Bronchial epithelial cell (primary cell): ENCODE measurements at regions not wholly inside any gene's neighbourhood (a gene's known extent, or its start where the extent isn't known, plus 50 kb on each side); places are given as distances from the start of the nearest gene placed in this dataset.

Experiments used
- DNase-seq: peaks from one replicate; pipeline ENCODE4 v3.0.0-alpha.2; 2010; ENCODE audit warnings: low read depth
- FAIRE-seq: peaks from 2 replicates; lab custom pipeline; 2011; peaks lifted over from hg19 to GRCh38; lab: Jason Lieb, UNC
- H3K27me3 ChIP-seq: 2 replicates; pipeline ENCODE4 v1.5.1; 2011; ENCODE audit warnings: low read length; ENCODE audit not compliant: control insufficient read depth, insufficient read depth
- H3K36me3 ChIP-seq: 2 replicates; pipeline ENCODE4 v1.5.1; 2011; ENCODE audit warnings: low read length; ENCODE audit not compliant: control insufficient read depth, insufficient read depth
- H3K4me3 ChIP-seq: 2 replicates; pipeline ENCODE4 v1.5.1; 2011; ENCODE audit warnings: mild to moderate bottlenecking, low read depth, low read length, control low read depth
- CTCF ChIP-seq: IDR thresholded peaks from 2 replicates; pipeline ENCODE4 v1.5.1; 2011; ENCODE audit warnings: mild to moderate bottlenecking, moderate library complexity, low read length, control low read depth, inconsistent platforms; ENCODE audit not compliant: insufficient read depth, severe bottlenecking

DNA sequence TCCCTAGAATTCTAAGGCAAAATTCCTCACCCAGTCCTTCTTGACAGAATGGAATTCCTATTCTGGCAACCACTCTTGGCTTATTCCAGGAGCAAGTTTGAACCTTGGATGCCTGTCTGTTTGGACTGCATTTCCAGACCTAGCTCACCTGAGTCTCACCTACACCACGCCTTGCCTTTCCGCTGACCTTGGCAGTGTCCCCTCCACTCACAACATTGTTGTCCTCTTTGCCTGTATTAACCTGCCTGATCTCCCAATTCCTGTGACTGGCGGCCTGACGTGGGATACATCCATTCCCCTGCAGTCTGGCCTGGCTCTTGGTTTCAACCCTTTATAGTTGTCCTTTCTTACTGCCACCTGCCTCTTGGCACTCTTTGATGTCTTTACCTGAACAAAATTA lies 281.4 kb upstream of the SOX4 start:
- Histone ChIP-seq H3K36me3 (no peaks in the 10 kb centered on the region), H3K27me3 (no peaks in the 10 kb centered on the region), H3K4me3 (no peak overlapping the region)
- no peak for DNase-seq
- TF ChIP-seq CTCF: no peak
- no peak for FAIRE-seq

DNA sequence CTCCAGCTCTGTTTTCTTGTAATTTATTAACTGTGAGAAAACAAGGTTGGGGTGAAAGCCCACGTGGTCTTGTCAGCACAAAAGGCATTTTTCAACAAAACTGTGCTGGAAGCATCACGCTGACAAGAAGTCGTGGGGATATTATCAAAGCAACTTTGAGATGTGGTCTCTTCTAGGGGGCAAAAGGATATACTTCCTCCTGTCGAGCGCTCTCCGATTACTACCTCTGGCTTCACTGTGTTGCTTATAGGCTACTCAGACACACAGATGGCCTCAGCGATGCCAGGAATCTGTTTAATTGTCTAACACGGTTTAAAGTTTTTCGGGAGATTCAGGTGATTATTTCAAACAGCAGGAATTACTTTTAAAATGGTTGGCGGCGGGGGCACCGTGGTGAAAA lies 275.9 kb upstream of the SOX4 start:
- no peak for DNase-seq
- no peaks in the 10 kb centered on the region for H3K27me3 ChIP-seq
- H3K36me3 ChIP-seq: no peaks in the 10 kb centered on the region
- FAIRE-seq: no peak
- TF ChIP-seq CTCF: no peak
- H3K4me3 ChIP-seq: no peak overlapping the region

DNA sequence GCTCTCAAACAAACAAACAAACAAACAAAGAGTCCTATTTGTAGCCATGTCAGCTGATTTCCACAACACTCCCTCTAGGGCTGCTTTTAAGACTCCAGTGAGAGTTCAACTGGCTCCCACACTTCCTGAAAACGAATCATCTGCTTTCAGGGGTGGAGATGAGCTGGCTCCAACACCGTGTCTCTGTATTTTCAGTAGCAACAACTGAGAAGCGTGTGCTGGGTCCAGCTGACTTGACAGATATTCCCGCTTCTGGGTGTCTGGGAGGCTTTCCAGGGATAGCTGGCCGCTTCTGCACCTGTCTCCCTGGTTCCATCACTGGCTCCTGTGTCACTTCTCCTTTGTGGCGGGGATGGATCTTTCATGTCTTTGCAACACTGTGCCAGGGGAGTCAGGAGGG lies 272.5 kb upstream of the SOX4 start:
- DNase-seq: peak; percentile 38
- no peak for TF ChIP-seq CTCF
- Histone ChIP-seq H3K27me3 (no peaks in the 10 kb centered on the region), H3K4me3 (no peak overlapping the region), H3K36me3 (no peaks in the 10 kb centered on the region)
- no peak for FAIRE-seq

- FAIRE-seq (no peak), DNase-seq (no peak)
- H3K4me3 ChIP-seq: no peak overlapping the region
- TF ChIP-seq CTCF: no peak
- H3K36me3 ChIP-seq: no peaks in the 10 kb centered on the region
- no peaks in the 10 kb centered on the region for H3K27me3 ChIP-seq
Observed at GRCh38 chr6:21321531-21321930, 272.0 kb upstream of the SOX4 start.

DNA sequence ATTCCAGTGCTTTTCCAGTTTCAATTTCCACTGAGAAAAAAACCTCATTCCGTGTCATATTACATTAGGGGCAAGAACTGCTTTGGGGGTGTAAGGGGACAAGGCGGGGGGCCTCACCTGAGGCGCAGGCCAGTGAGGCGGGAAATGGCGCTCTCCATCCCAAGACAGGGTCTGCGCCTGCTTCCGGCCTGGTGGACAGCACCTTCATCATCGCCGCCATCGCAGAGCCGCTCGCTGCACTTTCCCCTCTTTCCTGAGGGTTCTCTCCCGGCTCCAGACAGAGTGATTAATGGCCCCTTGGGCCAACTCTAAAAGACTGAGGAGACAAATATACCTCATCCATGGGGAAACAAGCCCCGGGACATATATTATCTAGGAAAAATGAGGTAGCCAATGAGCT lies 270.0 kb upstream of the SOX4 start:
- no peak overlapping the region for H3K4me3 ChIP-seq
- TF ChIP-seq CTCF: no peak
- FAIRE-seq (no peak), DNase-seq (no peak)
- H3K36me3 ChIP-seq: no peaks in the 10 kb centered on the region
- H3K27me3 ChIP-seq: no peaks in the 10 kb centered on the region

- FAIRE-seq (no peak), DNase-seq (peak; percentile 82)
- Histone ChIP-seq H3K4me3 (no peak overlapping the region), H3K36me3 (no peaks in the 10 kb centered on the region), H3K27me3 (no peaks in the 10 kb centered on the region)
- no peak for TF ChIP-seq CTCF
Observed at GRCh38 chr6:21325201-21325856, 268.2 kb upstream of the SOX4 start.
